Activated CD8-positive, alpha-beta memory T cell treated with anti-CD3 and anti-CD28 coated beads, Interleukin-2, amount 10 ng/mL, durations not matched to agents 7 days and 5 days (primary cell): ENCODE measurements at regions not wholly inside any gene's neighbourhood (a gene's known extent, or its start where the extent isn't known, plus 50 kb on each side); places are given as distances from the start of the nearest gene placed in this dataset.

ENCODE experiments used
- ATAC-seq: fragments of 150-1000 bp; cut with Tn5 transposase; one replicate; pipeline ENCODE4 v1.10.0; 2021; ENCODE audit warnings: moderate library complexity
- CTCF ChIA-PET: fragments of 350-600 bp; sonication (Branson Sonifier 250); formaldehyde crosslinking; loops from one replicate; lab custom pipeline; 2021; ENCODE audit warnings: antibody characterized with exemption; lab: Charles Lee
- DNase-seq: peaks from one replicate; pipeline ENCODE4 v3.0.0-alpha.2; 2020
- H3K27ac Mint-ChIP-seq: one replicate; pipeline ENCODE4 v1.8.0; 2021; ENCODE audit warnings: mild to moderate bottlenecking, mixed read lengths
- H3K27me3 Mint-ChIP-seq: one replicate; pipeline ENCODE4 v1.8.0; 2021; ENCODE audit warnings: mixed read lengths
- H3K36me3 Mint-ChIP-seq: one replicate; pipeline ENCODE4 v1.8.0; 2021; ENCODE audit warnings: mild to moderate bottlenecking, mixed read lengths
- H3K4me1 Mint-ChIP-seq: one replicate; pipeline ENCODE4 v1.8.0; 2021; ENCODE audit warnings: mixed read lengths
- H3K4me3 Mint-ChIP-seq: one replicate; pipeline ENCODE4 v1.8.0; 2021; ENCODE audit warnings: mild to moderate bottlenecking, moderate library complexity, mixed read lengths
- H3K9me3 Mint-ChIP-seq: one replicate; pipeline ENCODE4 v1.8.0; 2022; ENCODE audit warnings: low read depth, mixed read lengths

GRCh38 chr11:116543099-116543498, 229.7 kb downstream of the BUD13 start:
- no peak overlapping the region for H3K4me3 Mint-ChIP-seq
- DNase-seq: no peak
- H3K27ac Mint-ChIP-seq: no peak overlapping the region
- H3K36me3 Mint-ChIP-seq: no peaks in the 10 kb centered on the region
- ATAC-seq: no peak
- CTCF ChIA-PET: no interaction called here
- H3K27me3 Mint-ChIP-seq: peaks cover 5% of the 10 kb centered on the region
- no peaks in the 10 kb centered on the region for H3K9me3 Mint-ChIP-seq
- H3K4me1 Mint-ChIP-seq: no peaks in the 10 kb centered on the region

DNA sequence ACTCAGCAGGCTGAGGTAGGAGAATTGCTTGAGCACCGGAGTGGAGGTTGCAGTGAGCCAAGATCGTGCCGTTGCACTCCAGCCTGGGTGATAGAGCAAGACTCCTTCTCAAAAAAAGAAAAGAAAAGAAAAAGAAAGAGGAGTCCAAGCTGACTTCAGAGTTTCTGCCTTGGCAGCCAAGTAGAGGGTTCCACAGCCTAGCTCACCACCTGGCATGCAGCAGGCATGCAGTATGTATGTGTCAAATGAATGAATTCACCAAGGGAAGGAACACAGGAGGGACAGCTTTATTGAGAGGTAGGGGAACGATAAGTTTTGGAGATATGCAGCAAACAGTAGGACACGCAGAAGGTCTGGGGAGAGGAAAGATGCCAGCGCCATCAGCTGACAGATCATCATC, 230.4 kb downstream of the BUD13 start:
- no peaks in the 10 kb centered on the region for H3K4me1 Mint-ChIP-seq
- no peak overlapping the region for H3K4me3 Mint-ChIP-seq
- no peaks in the 10 kb centered on the region for H3K36me3 Mint-ChIP-seq
- no peak for ATAC-seq
- H3K9me3 Mint-ChIP-seq: no peaks in the 10 kb centered on the region
- CTCF ChIA-PET: no interaction called here
- peaks cover 9% of the 10 kb centered on the region for H3K27me3 Mint-ChIP-seq
- H3K27ac Mint-ChIP-seq: no peak overlapping the region
- no peak for DNase-seq

- CTCF ChIA-PET: no interaction called here
- no peaks in the 10 kb centered on the region for H3K36me3 Mint-ChIP-seq
- DNase-seq (no peak), ATAC-seq (no peak)
- no peak overlapping the region for H3K27ac Mint-ChIP-seq
- H3K4me1 Mint-ChIP-seq: no peaks in the 10 kb centered on the region
- peaks cover 11% of the 10 kb centered on the region for H3K27me3 Mint-ChIP-seq
- H3K9me3 Mint-ChIP-seq: no peaks in the 10 kb centered on the region
- H3K4me3 Mint-ChIP-seq: no peak overlapping the region
Observed at GRCh38 chr11:116541460-116541859, 231.3 kb downstream of the BUD13 start.

- no peaks in the 10 kb centered on the region for H3K4me1 Mint-ChIP-seq
- DNase-seq (no peak), ATAC-seq (no peak)
- peaks cover 11% of the 10 kb centered on the region for H3K27me3 Mint-ChIP-seq
- H3K4me3 Mint-ChIP-seq: no peak overlapping the region
- H3K9me3 Mint-ChIP-seq: no peaks in the 10 kb centered on the region
- no peak overlapping the region for H3K27ac Mint-ChIP-seq
- CTCF ChIA-PET: no interaction called here
- H3K36me3 Mint-ChIP-seq: no peaks in the 10 kb centered on the region
Observed at GRCh38 chr11:116540645-116541304, 232.0 kb downstream of the BUD13 start.

GRCh38 chr11:116539836-116540418, 232.9 kb downstream of the BUD13 start:
- no peaks in the 10 kb centered on the region for H3K36me3 Mint-ChIP-seq

DNA sequence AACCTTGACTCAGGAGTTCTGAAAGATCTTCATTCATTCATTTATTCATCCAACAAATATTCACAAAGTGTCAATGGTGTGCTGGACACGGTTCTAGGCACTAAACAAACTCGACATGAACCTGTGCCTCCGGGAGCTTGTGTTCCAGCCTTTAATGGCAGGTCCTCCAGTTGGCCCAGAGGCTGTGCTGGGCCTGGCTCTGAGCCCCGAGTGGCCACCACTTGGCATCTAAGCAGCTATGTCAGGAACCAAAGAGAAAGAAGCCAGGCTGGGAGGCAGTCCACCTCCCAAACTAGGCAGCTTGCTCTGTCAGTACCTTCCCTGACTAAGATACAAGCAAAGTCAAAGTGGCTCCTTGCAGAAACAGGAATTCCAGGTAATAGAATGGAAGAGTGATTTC, 233.6 kb downstream of the BUD13 start:
- ATAC-seq: no peak
- H3K9me3 Mint-ChIP-seq: no peaks in the 10 kb centered on the region

More at GRCh38 chr11:116539836-116540418, 232.9 kb downstream of the BUD13 start:
- CTCF ChIA-PET: no interaction called here
- peaks cover 11% of the 10 kb centered on the region for H3K27me3 Mint-ChIP-seq
- ATAC-seq (no peak), DNase-seq (no peak)
- no peak overlapping the region for H3K4me3 Mint-ChIP-seq
- H3K9me3 Mint-ChIP-seq: no peaks in the 10 kb centered on the region
- no peak overlapping the region for H3K27ac Mint-ChIP-seq
- H3K4me1 Mint-ChIP-seq: no peaks in the 10 kb centered on the region

GRCh38 chr11:116538677-116539076, 234.1 kb downstream of the BUD13 start:
- ATAC-seq (no peak), DNase-seq (no peak)
- Mint-ChIP-seq H3K27ac (no peak overlapping the region), H3K36me3 (no peaks in the 10 kb centered on the region), H3K4me3 (no peak overlapping the region), H3K9me3 (no peaks in the 10 kb centered on the region), H3K4me1 (no peaks in the 10 kb centered on the region), H3K27me3 (peaks cover 21% of the 10 kb centered on the region)
- CTCF ChIA-PET: no interaction called here

More for the DNA sequence above, 233.6 kb downstream of the BUD13 start:
- Mint-ChIP-seq H3K27me3 (peaks cover 17% of the 10 kb centered on the region), H3K27ac (no peak overlapping the region), H3K4me3 (no peak overlapping the region), H3K4me1 (no peaks in the 10 kb centered on the region), H3K36me3 (no peaks in the 10 kb centered on the region)
- DNase-seq: no peak
- CTCF ChIA-PET: no interaction called here

- Mint-ChIP-seq H3K9me3 (no peaks in the 10 kb centered on the region), H3K27me3 (peaks cover 24% of the 10 kb centered on the region), H3K27ac (no peak overlapping the region), H3K36me3 (no peaks in the 10 kb centered on the region), H3K4me1 (no peaks in the 10 kb centered on the region), H3K4me3 (no peak overlapping the region)
- CTCF ChIA-PET: no interaction called here
- no peak for ATAC-seq
- no peak for DNase-seq
Observed at GRCh38 chr11:116537709-116538108, 235.1 kb downstream of the BUD13 start.

GRCh38 chr11:116537121-116537520, 235.7 kb downstream of the BUD13 start:
- DNase-seq (no peak), ATAC-seq (no peak)
- H3K4me3 Mint-ChIP-seq: no peak overlapping the region
- no peaks in the 10 kb centered on the region for H3K9me3 Mint-ChIP-seq
- H3K27ac Mint-ChIP-seq: no peak overlapping the region
- CTCF ChIA-PET: no interaction called here
- H3K27me3 Mint-ChIP-seq: peaks cover 25% of the 10 kb centered on the region
- no peaks in the 10 kb centered on the region for H3K36me3 Mint-ChIP-seq
- no peaks in the 10 kb centered on the region for H3K4me1 Mint-ChIP-seq

- Mint-ChIP-seq H3K4me1 (no peaks in the 10 kb centered on the region), H3K36me3 (no peaks in the 10 kb centered on the region), H3K9me3 (no peaks in the 10 kb centered on the region), H3K27ac (no peak overlapping the region), H3K4me3 (no peak overlapping the region), H3K27me3 (peaks cover 32% of the 10 kb centered on the region)
- CTCF ChIA-PET: no interaction called here
- ATAC-seq: no peak
- DNase-seq: no peak
Observed at GRCh38 chr11:116536416-116536815, 236.4 kb downstream of the BUD13 start.

GRCh38 chr11:116535994-116536393, 236.8 kb downstream of the BUD13 start:
- no peak overlapping the region for H3K27ac Mint-ChIP-seq

DNA sequence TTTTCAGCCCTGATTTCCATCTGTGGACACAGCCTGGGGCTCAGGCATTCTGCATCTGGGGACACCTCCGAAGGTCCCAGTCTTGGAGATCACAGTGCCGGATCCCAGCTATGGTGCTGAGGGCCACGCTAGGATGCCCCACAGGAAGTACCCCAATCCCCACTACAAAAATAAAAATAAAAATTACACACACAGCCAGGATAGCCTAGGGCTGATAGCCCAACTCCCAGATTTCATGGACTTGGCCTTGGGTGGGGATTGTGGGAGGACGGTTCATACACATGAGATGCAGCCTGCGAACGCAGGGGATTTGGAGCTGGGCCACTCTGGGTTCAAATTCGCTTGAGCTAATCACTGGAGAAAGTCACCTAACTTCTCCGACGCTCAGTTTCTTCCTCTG, 237.7 kb downstream of the BUD13 start:
- DNase-seq: no peak
- no peak for ATAC-seq
- Mint-ChIP-seq H3K4me3 (no peak overlapping the region), H3K27ac (no peak overlapping the region), H3K9me3 (no peaks in the 10 kb centered on the region), H3K27me3 (peaks cover 37% of the 10 kb centered on the region), H3K4me1 (no peaks in the 10 kb centered on the region), H3K36me3 (no peaks in the 10 kb centered on the region)
- CTCF ChIA-PET: no interaction called here

More at GRCh38 chr11:116535994-116536393, 236.8 kb downstream of the BUD13 start:
- Mint-ChIP-seq H3K36me3 (no peaks in the 10 kb centered on the region), H3K4me1 (no peaks in the 10 kb centered on the region), H3K9me3 (no peaks in the 10 kb centered on the region), H3K4me3 (no peak overlapping the region), H3K27me3 (peaks cover 33% of the 10 kb centered on the region)
- ATAC-seq: no peak
- no peak for DNase-seq
- CTCF ChIA-PET: no interaction called here

DNA sequence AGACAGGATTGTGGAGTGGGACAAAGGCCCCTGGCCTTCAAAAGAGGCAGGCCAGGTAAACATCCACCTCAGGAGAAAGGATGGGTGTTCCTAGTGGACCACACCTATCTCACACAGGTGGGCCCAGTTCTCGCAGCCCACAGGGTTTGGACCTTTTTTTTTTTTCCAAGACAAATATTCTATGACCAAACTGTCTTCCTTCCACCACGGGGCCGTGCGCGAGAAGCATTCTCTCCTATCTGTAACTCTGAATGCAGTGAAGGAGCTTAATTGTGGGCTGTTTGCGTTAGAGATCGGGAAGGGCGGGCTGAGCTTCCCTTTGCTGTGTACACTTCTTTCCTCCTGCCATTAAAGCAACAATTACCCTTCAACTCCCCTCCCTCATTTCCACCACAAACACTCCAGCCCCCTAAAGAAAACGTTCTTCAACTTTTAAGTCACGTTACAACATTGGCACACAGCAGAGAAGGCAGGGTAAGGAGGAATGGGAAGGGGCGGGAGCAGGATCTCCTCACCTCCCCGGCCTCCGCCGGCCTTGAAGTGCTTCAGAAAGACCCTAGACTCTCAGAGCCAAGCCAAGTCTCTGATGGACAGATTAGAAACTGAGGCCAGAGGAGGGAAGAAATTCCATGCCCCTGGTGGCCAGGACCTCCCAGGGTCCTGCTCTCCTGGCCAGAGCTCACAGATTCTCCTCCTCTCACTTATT, 238.4 kb downstream of the BUD13 start:
- Mint-ChIP-seq H3K36me3 (no peaks in the 10 kb centered on the region), H3K4me3 (no peak overlapping the region), H3K9me3 (no peaks in the 10 kb centered on the region), H3K27me3 (peaks cover 41% of the 10 kb centered on the region), H3K4me1 (no peaks in the 10 kb centered on the region), H3K27ac (peak overlapping the region; percentile 37)
- DNase-seq (no peak), ATAC-seq (no peak)
- CTCF ChIA-PET: no interaction called here
